ENCODE measurements at regions not wholly inside any gene's neighbourhood (a gene's known extent, or its start where the extent isn't known, plus 50 kb on each side); places are given as distances from the start of the nearest gene placed in this dataset.

GRCh38 chr4:158420782-158421181 lies 100.9 kb upstream of the RXFP1 start:
- no peaks in the 10 kb centered on the region for H4K20me1 ChIP-seq (replicated peaks; ENCODE audit: control insufficient read depth, extremely low read depth, insufficient read depth, low read length)
- no peaks in the 10 kb centered on the region for H3K36me3 ChIP-seq (ENCODE audit: control insufficient read depth in 2 of 2, extremely low read depth in 1 of 2, insufficient read depth in 2 of 2, low read length in 2 of 2)
- H3K9me1 ChIP-seq (replicated peaks; ENCODE audit: control insufficient read depth, extremely low read depth, insufficient read depth, low read length): no peaks in the 10 kb centered on the region
- no peak overlapping the region for H3K9ac ChIP-seq (replicated peaks; ENCODE audit: extremely low read depth, insufficient read depth, low read length)
- no peak for TF ChIP-seq EZH2 (IDR thresholded peaks at IDR 0.05; ENCODE audit: borderline replicate concordance, low read depth, low read length, severe bottlenecking)
- no peak overlapping the region for H3K27ac ChIP-seq (ENCODE audit: insufficient read depth, low read depth, low read length)
- H3K4me2 ChIP-seq (ENCODE audit: insufficient read depth, low read length): no peak overlapping the region
- ChIA-PET CTCF (no interaction called here), POLR2A (no interaction called here)
- dilution Hi-C loops (cut with MboI; ENCODE audit: extremely low pct_ligation_motif_present, low sequenced_read_pairs): no loop called here
- H3K79me2 ChIP-seq (ENCODE audit: control insufficient read depth, insufficient read depth, low read length): no peaks in the 10 kb centered on the region
- no TSS peak for BruUV-seq (replicated peaks)
- FAIRE-seq: no peak
- no peak for DNase-seq (ENCODE audit: low read depth, low spot score)
- H3K4me3 ChIP-seq (replicated peaks in 1 of 3; ENCODE audit: insufficient read depth in 1 of 3, low read depth in 1 of 3, low read length in 3 of 3): no peak overlapping the region
- no peaks in the 10 kb centered on the region for H3K9me3 ChIP-seq (replicated peaks; ENCODE audit: control insufficient read depth, insufficient read depth, low read length)
- H3K27me3 ChIP-seq (ENCODE audit: control insufficient read depth in 2 of 2, insufficient read depth in 2 of 2, low read length in 2 of 2): no peaks in the 10 kb centered on the region
- intact Hi-C loops (cut with micrococcal nuclease): no loop called here
- H3K4me1 ChIP-seq (ENCODE audit: control insufficient read depth, extremely low read depth, insufficient read depth, low read length): no peaks in the 10 kb centered on the region
- H2AFZ ChIP-seq (ENCODE audit: low read depth, low read length): no peak overlapping the region

- no TSS peak for BruUV-seq (replicated peaks)
- DNase-seq (ENCODE audit: low read depth, low spot score) (no peak), FAIRE-seq (no peak)
- Histone ChIP-seq H3K27ac (ENCODE audit: insufficient read depth, low read depth, low read length) (no peak overlapping the region), H3K9me1 (replicated peaks; ENCODE audit: control insufficient read depth, extremely low read depth, insufficient read depth, low read length) (no peaks in the 10 kb centered on the region), H3K9ac (replicated peaks; ENCODE audit: extremely low read depth, insufficient read depth, low read length) (no peak overlapping the region), H3K4me3 (replicated peaks in 1 of 3; ENCODE audit: insufficient read depth in 1 of 3, low read depth in 1 of 3, low read length in 3 of 3) (no peak overlapping the region), H4K20me1 (replicated peaks; ENCODE audit: control insufficient read depth, extremely low read depth, insufficient read depth, low read length) (no peaks in the 10 kb centered on the region), H3K4me1 (ENCODE audit: control insufficient read depth, extremely low read depth, insufficient read depth, low read length) (no peaks in the 10 kb centered on the region), H3K36me3 (ENCODE audit: control insufficient read depth in 2 of 2, extremely low read depth in 1 of 2, insufficient read depth in 2 of 2, low read length in 2 of 2) (no peaks in the 10 kb centered on the region), H3K79me2 (ENCODE audit: control insufficient read depth, insufficient read depth, low read length) (no peaks in the 10 kb centered on the region), H3K9me3 (replicated peaks; ENCODE audit: control insufficient read depth, insufficient read depth, low read length) (no peaks in the 10 kb centered on the region), H2AFZ (ENCODE audit: low read depth, low read length) (no peak overlapping the region), H3K27me3 (ENCODE audit: control insufficient read depth in 2 of 2, insufficient read depth in 2 of 2, low read length in 2 of 2) (no peaks in the 10 kb centered on the region), H3K4me2 (ENCODE audit: insufficient read depth, low read length) (no peak overlapping the region)
- ChIA-PET CTCF (no interaction called here), POLR2A (no interaction called here)
- intact Hi-C loops (cut with micrococcal nuclease): no loop called here
- TF ChIP-seq, protein P1, sequence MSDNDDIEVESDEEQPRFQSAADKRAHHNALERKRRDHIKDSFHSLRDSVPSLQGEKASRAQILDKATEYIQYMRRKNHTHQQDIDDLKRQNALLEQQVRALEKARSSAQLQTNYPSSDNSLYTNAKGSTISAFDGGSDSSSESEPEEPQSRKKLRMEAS (IDR thresholded peaks at IDR 0.05; ENCODE audit: insufficient read depth, insufficient read length): no peak
- TF ChIP-seq MYC (IDR thresholded peaks at IDR 0.05; ENCODE audit: low read depth, low read length) (no peak), POLR2A (IDR thresholded peaks at IDR 0.05; ENCODE audit: low read depth, low read length) (no peak), FOS (IDR thresholded peaks at IDR 0.05; ENCODE audit: borderline replicate concordance, insufficient read depth, low read length) (no peak)
- dilution Hi-C loops (cut with MboI; ENCODE audit: extremely low pct_ligation_motif_present, low sequenced_read_pairs): no loop called here
These were observed 99.1 kb upstream of the RXFP1 start for GRCh38 chr4:158422546-158422945.
